ENCODE measurements at regions not wholly inside any gene's neighbourhood (a gene's known extent, or its start where the extent isn't known, plus 50 kb on each side); places are given as distances from the start of the nearest gene placed in this dataset.

- TF ChIP-seq, protein P1, sequence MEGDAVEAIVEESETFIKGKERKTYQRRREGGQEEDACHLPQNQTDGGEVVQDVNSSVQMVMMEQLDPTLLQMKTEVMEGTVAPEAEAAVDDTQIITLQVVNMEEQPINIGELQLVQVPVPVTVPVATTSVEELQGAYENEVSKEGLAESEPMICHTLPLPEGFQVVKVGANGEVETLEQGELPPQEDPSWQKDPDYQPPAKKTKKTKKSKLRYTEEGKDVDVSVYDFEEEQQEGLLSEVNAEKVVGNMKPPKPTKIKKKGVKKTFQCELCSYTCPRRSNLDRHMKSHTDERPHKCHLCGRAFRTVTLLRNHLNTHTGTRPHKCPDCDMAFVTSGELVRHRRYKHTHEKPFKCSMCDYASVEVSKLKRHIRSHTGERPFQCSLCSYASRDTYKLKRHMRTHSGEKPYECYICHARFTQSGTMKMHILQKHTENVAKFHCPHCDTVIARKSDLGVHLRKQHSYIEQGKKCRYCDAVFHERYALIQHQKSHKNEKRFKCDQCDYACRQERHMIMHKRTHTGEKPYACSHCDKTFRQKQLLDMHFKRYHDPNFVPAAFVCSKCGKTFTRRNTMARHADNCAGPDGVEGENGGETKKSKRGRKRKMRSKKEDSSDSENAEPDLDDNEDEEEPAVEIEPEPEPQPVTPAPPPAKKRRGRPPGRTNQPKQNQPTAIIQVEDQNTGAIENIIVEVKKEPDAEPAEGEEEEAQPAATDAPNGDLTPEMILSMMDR (conservative IDR thresholded peaks at IDR 0.05 in 1 of 2, IDR thresholded peaks at IDR 0.05 in 1 of 2; ENCODE audit: low read depth in 1 of 2, low read length in 2 of 2): no peak
- no peak for TF ChIP-seq EZH2 (IDR thresholded peaks at IDR 0.05; ENCODE audit: low read length, missing control alignments)
These were observed 667.6 kb upstream of the SLC8A1 start for GRCh38 chr2:41119489-41119888.

Data from fibroblast of lung (primary cell).